Neural cell (in vitro differentiated cells): ENCODE measurements at regions not wholly inside any gene's neighbourhood (a gene's known extent, or its start where the extent isn't known, plus 50 kb on each side); places are given as distances from the start of the nearest gene placed in this dataset.

Source experiments
- CTCF ChIP-seq: fragments of 450-650 bp; IDR thresholded peaks from 2 replicates; pipeline ENCODE4 v1.5.1; 2014; ENCODE audit warnings: antibody characterized with exemption, mild to moderate bottlenecking, moderate library complexity; ENCODE audit not compliant: poor library complexity, severe bottlenecking
- EZH2 ChIP-seq: fragments of 200-600, 300-800 bp; shearing (Covaris generic), sonication (generic); IDR thresholded peaks from 2 replicates; pipeline ENCODE4 v1.6.1; 2014; ENCODE audit warnings: antibody characterized with exemption, low read length, borderline replicate concordance, mild to moderate bottlenecking; ENCODE audit not compliant: insufficient read depth, poor library complexity, severe bottlenecking
- POLR2AphosphoS5 ChIP-seq: IDR thresholded peaks from 2 replicates; pipeline ENCODE4 v1.6.1; 2012

GRCh38 chr6:66930559-66931290 is 1223.7 kb upstream of the EYS start:
- TF ChIP-seq CTCF = no peak
- no peak for TF ChIP-seq EZH2
- TF ChIP-seq POLR2AphosphoS5 = no peak
